Thoracic aorta (tissue), 2 donors: ENCODE measurements at regions not wholly inside any gene's neighbourhood (a gene's known extent, or its start where the extent isn't known, plus 50 kb on each side); places are given as distances from the start of the nearest gene placed in this dataset.

Experiments
- ATAC-seq: fragments of 150-250 bp; one replicate; pipeline ENCODE4 v1.8.0; 2017; ENCODE audit warnings: low read depth; ENCODE audit not compliant: insufficient number of reproducible peaks, low FRiP score
- DNase-seq: peaks from one replicate; pipeline ENCODE4 v3.0.0-alpha.2; 2020; ENCODE audit warnings: low spot score
- H3K27ac ChIP-seq, 2 donors: fragments of 200-600 bp; sonication (generic); 1 replicate in 1 of 2; 2 replicates in 1 of 2; pipeline ENCODE4 v1.5.1; 2016; ENCODE audit warnings: mild to moderate bottlenecking in 2 of 2, moderate library complexity in 2 of 2
- H3K27me3 ChIP-seq: fragments of 200-600 bp; sonication (generic); replicated peaks from 2 replicates; pipeline ENCODE4 v1.6.0; 2016; ENCODE audit warnings: mild to moderate bottlenecking; ENCODE audit not compliant: insufficient read depth
- H3K36me3 ChIP-seq: fragments of 200-600 bp; sonication (generic); one replicate; pipeline ENCODE4 v1.5.1; 2016
- H3K4me1 ChIP-seq, 2 donors: fragments of 200-600 bp; sonication (generic); 1 replicate in 1 of 2; 2 replicates in 1 of 2; pipeline versions ENCODE4 v1.5.1 to v1.6.0; 2016; ENCODE audit warnings: low read depth in 2 of 2, mild to moderate bottlenecking in 1 of 2; ENCODE audit not compliant: control insufficient read depth in 1 of 2
- H3K4me3 ChIP-seq: fragments of 200-600 bp; sonication (generic); 2 replicates; pipeline ENCODE4 v1.5.1; 2016; ENCODE audit warnings: mild to moderate bottlenecking
- H3K9me3 ChIP-seq: fragments of 200-600 bp; sonication (generic); 2 replicates; pipeline ENCODE4 v1.5.1; 2016
- CTCF ChIP-seq: fragments of 200-600 bp; sonication (generic); IDR thresholded peaks from one replicate; pipeline ENCODE4 v1.5.1; 2019; ENCODE audit warnings: antibody characterized with exemption

GRCh38 chr2:48043131-48043700 is 136.9 kb upstream of the FBXO11 start:
- no peak for TF ChIP-seq CTCF
- no peak for ATAC-seq

DNA sequence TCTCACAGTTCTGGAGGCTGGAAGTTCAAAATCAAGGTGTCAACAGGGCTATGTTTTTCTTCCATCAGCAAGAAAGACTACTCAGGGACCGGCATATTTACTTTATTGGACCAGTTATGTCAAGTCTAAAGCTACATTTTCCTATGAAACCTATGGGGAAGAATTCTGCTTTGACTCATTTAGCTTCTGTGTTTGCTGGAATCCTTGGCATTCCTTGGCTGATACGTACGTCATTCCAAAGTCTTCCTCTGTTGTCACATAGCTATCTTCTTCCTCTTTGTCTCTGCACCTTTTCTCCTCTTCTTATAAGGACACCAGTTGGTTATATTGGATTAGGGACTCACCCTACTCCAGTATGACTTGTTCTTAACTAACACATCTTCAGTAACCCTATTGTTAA is 137.4 kb upstream of the FBXO11 start:
- no peak overlapping the region for H3K27ac ChIP-seq
- TF ChIP-seq CTCF, result no peak
- no peaks in the 10 kb centered on the region for H3K27me3 ChIP-seq
- no peak overlapping the region for H3K4me3 ChIP-seq
- DNase-seq (no peak), ATAC-seq (no peak)
- no peaks in the 10 kb centered on the region for H3K9me3 ChIP-seq
- no peaks in the 10 kb centered on the region for H3K36me3 ChIP-seq
- H3K4me1 ChIP-seq, result no peaks in the 10 kb centered on the region

More at GRCh38 chr2:48043131-48043700, 136.9 kb upstream of the FBXO11 start:
- no peak overlapping the region for H3K27ac ChIP-seq
- H3K4me1 ChIP-seq, result no peaks in the 10 kb centered on the region
- no peaks in the 10 kb centered on the region for H3K36me3 ChIP-seq
- no peaks in the 10 kb centered on the region for H3K27me3 ChIP-seq
- H3K4me3 ChIP-seq, result no peak overlapping the region
- no peak for DNase-seq
- no peaks in the 10 kb centered on the region for H3K9me3 ChIP-seq

GRCh38 chr2:48045613-48046012 is 139.3 kb upstream of the FBXO11 start:
- H3K4me3 ChIP-seq, result no peak overlapping the region

DNA sequence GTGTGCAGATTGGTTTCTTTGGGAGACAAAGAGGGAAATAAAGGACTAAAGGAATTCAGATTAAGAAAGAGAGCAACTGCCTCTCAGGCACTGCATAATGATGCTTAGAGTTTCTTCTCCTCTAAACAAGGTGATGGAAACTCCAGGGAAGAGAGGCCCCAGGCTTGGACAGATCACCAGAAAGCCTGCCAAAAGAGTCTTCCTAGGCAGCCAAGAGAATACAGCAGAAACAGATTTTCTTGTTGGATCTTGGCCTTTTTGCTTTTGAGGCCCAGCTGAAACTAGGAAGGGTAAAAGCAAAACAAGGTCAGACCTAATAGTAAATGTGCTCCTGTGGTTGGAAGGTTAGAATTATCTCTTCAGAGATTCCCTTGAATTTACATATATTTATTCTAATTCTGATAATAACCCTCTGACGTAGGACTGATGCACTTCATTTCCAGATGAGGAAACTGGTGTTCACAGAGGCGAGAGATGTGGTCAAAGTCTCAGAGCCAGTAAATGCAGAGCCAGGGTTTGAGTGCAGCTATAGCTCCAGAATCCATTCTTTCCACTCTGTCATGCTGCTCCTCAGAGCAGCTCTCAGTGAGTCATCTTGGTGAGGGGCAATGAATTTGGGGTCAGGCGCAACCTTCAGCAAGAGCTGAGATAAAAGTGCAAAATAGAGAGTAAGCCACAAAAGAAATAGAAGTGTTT is 142.3 kb upstream of the FBXO11 start:
- H3K27me3 ChIP-seq, result no peaks in the 10 kb centered on the region
- no peaks in the 10 kb centered on the region for H3K4me1 ChIP-seq
- no peaks in the 10 kb centered on the region for H3K9me3 ChIP-seq
- ATAC-seq (no peak), DNase-seq (no peak)
- no peak overlapping the region for H3K4me3 ChIP-seq
- no peak overlapping the region for H3K27ac ChIP-seq
- TF ChIP-seq CTCF, result no peak
- H3K36me3 ChIP-seq, result no peaks in the 10 kb centered on the region

More at GRCh38 chr2:48045613-48046012, 139.3 kb upstream of the FBXO11 start:
- Histone ChIP-seq H3K36me3 (no peaks in the 10 kb centered on the region), H3K9me3 (no peaks in the 10 kb centered on the region), H3K27me3 (no peaks in the 10 kb centered on the region), H3K4me1 (no peaks in the 10 kb centered on the region), H3K27ac (no peak overlapping the region)
- DNase-seq (no peak), ATAC-seq (no peak)
- no peak for TF ChIP-seq CTCF

DNA sequence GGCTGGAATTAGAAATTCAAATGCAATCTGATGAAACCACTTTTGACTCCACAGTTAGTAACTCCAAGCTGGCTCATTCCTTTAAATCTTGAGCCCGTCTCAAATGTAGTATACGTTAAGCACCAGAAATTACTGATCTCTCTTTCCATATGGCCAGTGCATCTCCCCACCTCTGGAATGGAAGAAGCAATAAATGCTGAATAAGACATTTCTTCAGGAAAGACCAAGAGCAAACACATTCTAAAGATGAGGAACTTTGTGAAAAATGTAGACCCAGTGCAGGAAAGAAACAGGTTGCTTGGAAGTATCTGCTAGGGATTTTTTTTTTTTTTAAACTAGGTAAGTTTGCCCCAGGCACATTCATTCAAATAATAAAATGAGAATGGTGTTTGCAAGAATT is 143.1 kb upstream of the FBXO11 start:
- TF ChIP-seq CTCF, result no peak
- H3K27ac ChIP-seq, result no peak overlapping the region
- DNase-seq, result no peak
- H3K4me3 ChIP-seq, result no peak overlapping the region
- H3K27me3 ChIP-seq, result no peaks in the 10 kb centered on the region
- H3K9me3 ChIP-seq, result no peaks in the 10 kb centered on the region
- no peaks in the 10 kb centered on the region for H3K36me3 ChIP-seq
- ATAC-seq, result no peak
- H3K4me1 ChIP-seq, result no peaks in the 10 kb centered on the region
